GM18511 (cell line): ENCODE measurements at regions not wholly inside any gene's neighbourhood (a gene's known extent, or its start where the extent isn't known, plus 50 kb on each side); places are given as distances from the start of the nearest gene placed in this dataset.
"Not testable (repeated sequence)": the region's sequence is repeated elsewhere in the genome, so short reads cannot be mapped to it uniquely, and the experiment has no call there.

Experiments used
- ATAC-seq: cut with Tn5 transposase; IDR thresholded peaks from one replicate; pipeline ENCODE4 v1.9.1; 2021; ENCODE audit warnings: mild to moderate bottlenecking, moderate library complexity; ENCODE audit not compliant: unreplicated experiment

DNA sequence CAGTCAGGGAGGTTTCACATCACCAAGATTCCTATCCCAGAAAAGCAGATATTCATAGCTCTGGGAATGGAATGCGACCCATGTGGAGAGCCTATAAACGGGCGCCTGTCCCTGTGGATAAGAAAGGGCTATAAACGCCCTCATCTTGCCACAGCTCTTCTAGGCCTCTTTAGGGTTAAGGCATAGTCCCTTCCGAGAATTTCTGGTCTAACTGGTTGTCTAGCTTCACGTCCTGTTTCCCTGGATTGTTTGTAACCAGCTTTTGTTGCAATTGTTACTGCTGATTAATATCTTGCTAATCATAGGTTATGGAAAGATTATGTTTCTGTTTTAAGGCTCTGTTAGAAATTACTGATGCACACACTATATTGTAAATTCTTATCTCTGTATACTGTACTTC lies 537.6 kb upstream of the RAG2 start:
- ATAC-seq, result not testable (repeated sequence)

DNA sequence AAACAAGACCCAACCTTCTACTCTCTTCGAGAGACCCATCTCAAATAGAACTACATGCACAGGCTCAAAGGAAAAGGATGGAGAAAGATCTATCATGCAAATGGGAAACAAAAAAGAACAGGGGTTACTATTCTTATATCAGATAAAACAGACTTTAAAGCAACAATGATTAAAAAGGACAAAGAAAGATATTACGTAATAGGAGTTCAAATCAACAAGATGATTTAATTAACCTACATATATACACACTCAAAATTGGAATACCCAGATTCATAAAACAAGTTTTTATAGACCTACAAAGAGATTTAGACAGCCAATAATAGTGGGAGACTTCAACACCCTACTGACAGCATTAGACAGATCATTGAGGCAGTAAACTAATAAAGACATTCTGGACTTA lies 536.6 kb upstream of the RAG2 start:
- ATAC-seq, result no peak

DNA sequence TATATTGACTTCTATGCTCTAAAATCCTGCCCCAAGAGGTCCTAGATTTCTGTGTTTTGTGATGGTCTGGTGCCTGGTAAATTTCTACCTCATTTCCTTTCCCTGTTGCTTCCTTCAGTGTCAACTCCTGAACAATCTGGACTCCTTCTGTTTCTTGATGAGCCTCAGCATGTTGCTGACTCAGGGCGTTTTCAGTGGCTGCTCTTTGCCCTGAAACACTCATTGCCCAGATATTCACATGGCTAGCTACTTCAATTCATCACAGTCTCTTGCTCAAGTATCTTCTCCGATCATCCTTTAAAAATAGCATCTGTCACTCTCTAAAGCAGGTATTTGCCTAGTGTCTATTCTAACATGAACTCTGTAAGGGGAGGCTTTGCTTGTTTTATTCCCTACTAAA lies 526.3 kb upstream of the RAG2 start:
- no peak for ATAC-seq

DNA sequence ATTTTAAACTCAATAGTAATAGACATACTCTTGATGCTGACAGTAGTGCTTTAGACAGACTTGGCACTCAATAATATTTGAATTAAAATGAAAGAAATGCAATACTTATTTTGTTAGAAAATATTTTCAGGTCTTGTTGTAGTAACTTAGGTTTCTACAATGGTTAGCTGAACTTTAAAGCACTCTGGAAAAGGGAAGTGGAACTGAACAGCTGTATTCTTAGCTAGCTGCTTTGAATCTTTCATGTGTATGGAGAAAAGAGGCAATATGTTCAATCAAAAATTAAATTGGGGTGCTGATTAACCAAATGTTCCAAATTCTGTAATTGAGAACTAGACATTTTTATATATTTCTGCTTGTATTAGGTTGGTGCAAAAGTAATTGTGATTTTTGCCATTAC lies 517.9 kb upstream of the RAG2 start:
- ATAC-seq, result no peak

DNA sequence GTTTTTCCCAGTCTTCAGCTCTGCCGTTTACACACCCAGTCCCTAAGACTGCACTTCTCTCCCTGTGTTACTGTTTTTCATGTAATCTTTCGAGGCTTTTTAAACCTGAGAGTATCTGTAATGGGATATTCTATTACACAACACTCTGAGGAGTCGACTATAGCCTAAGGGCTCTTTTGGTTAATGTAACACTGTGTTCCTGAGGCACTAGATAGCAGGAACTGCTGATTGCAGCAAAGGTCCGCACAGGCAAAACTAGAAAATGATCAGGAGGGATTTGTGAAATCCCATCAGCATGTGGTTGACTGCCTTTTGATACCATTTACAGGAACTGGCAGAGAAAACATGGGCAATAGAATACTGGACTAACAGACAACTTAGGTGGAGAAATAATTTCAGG lies 512.3 kb upstream of the RAG2 start:
- ATAC-seq, result no peak

DNA sequence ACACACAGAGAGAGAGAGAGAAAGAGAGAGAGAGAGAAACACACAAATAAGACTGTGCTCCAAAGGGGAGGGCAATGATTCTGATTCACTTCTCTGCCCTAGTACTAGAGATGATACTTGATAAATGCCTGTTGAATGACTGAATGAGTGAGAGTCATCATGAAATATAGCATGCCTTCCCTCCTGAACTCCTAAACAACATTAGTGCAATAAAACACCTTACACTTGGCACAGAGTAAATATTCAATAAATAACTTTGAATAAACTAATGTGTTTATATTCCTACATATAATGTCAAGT lies 511.2 kb upstream of the RAG2 start:
- no peak for ATAC-seq

DNA sequence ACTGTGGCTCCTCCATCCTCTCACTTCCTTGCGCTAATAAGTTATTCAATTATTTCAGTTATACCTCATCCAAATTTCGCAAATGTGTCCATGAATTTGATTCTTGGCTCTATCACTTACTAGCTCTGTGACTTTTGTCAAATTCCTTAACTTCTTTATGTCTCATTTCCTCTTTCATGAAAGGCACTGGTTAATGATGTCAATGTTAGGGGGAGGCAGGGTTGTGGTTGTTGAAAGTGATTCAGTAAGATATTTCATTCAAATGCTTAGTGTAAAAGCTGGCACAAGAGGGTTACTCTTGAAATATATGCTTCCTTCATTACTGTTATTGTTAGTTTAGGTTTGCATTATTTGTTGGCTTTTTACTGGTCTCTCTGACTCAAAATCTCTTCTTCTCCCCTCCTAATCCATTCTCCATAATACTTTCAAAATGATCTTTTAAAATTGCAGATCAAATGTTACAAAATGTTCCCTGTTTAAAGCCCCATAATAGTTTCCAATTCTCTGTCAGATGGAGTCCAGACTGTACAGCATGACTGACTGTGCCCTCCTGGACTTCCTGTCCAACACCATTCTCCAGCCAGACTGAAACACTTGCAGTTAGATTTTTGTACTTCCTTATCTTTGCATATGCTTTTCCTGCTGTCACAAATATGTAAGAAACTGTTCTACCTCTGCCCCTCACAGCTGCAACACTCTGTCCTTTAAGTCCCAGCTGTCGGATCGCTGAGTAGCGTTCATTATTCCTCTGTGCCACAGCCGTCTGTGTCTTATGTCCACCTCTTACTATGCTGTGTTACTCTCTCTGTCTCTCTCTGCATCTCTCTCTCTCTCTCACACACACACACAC lies 510.6 kb upstream of the RAG2 start:
- ATAC-seq, result no peak

DNA sequence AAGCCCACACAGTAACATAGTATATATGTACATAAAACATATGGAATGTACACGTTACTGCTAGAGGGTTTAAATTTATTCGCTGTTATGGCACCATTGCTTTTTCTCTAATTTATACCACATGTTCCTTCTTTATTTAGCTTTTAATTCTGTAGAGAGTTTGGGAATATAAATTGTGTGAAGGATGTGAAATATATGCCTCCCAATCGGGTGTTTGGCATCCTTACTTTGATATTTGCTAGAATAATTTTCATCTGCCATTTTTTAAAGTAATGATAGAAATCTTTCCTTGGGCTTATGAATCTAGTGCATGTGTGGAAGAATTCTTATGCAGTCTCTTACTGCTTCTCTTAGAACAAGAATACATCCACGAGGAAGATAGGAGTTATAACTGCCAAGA lies 509.8 kb upstream of the RAG2 start:
- no peak for ATAC-seq

DNA sequence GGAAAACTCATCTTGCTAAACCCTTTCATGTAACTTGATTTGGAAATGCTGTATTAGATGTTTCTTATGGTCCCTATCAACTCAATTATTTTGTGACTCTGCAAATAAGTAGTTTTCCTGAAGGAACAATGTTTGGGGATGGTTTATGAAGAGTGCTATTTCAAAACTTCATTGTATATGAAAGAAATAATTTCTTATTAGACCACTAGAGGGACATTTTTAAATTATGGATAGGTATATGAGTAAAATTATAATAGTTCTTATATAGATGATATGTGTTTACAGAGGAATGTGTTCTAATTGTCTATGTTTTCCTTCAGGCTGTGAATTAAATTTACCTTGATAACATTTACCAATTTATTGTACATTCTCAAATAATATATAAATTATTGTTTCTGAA lies 509.4 kb upstream of the RAG2 start:
- ATAC-seq, result no peak

DNA sequence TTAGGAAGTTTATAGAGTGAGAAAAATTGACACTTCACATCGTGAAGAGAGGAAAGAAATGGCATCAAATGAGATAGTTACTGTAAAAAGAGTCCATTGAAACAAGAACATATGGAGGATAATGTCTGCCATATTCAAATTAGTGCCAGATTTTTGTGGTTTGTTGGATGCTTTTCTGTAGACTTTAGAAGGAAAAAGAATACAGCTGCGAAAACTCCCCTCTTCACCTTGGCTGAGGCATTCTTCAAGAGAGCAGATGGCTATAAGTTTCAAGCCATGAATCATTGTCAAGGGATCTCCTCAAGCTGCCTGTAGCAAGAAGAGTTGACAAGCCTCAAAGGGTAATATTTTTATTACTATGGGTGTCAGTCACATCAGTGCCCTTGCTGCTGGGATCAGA lies 507.4 kb upstream of the RAG2 start:
- no peak for ATAC-seq

DNA sequence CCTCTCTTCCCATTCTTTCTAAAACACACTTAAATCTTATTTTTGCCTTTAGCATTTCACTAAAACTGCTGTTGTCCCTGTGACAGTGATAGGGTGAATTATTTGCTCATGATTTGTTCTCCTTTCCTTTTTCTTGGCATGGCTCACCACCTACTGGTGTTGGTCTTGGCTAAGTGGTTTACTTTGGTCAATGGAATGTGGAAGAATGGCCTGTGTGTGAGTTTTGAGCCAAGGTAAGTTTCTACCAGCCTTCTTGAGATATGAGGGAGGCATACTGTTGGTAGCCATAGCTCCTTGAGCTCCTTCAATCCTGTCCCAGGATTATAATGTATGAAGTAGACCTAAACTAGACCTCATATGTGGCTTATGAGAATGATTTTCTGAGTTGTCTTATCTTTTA lies 506.3 kb upstream of the RAG2 start:
- no peak for ATAC-seq

DNA sequence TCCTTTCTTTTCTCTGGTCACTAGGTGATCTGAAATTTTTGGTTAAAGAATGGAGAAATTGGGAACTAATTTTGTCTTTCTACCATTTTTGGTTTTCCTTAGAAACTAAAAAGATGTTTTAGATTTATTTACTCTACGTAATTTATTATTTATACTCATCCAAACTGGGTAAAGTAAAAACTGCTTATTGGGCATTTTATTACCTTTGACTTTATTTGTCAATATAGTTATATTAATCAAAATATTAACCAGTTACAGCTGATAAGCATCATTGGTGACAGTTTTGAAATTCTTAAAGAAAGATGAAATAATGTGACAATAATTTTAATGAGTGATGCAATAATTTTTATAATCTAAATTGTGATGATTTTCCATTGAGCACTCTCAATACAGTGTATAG lies 502.0 kb upstream of the RAG2 start:
- no peak for ATAC-seq

DNA sequence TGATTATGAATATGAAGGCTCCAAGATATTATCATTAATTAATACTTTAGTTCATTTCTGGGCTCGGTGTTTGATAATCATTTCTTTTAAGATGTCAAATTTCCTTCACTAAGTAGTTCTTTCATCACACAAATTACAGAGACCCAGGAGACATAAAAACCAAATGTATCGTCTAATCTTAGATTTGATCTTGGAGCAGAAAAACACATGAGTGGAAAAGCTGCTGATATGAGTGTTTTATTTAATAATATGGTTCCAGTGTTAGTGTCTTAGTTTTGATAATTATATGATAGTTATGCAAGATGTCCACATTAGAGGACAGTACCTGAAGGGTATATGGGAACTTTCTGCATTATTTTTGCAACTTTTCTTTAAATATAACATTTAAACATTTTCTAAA lies 494.5 kb upstream of the RAG2 start:
- ATAC-seq, result no peak

DNA sequence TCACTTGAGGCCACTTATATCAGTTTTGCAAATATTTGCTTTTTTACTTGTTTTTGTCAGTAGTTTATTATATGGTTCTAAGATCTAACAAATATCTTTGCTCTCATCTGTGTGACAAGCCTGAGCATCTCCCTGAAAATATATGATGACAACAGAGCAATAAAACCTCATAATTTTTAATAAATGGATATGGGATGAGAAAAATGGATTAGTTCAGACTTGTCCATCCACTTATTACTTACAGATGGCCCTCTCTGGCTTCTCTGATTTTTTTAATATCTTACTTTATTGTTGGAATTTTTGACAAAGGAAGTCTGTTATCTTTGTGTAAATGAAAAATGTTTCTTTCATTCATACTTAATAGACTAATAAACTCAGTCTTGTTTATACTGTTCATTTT lies 491.4 kb upstream of the RAG2 start:
- no peak for ATAC-seq

DNA sequence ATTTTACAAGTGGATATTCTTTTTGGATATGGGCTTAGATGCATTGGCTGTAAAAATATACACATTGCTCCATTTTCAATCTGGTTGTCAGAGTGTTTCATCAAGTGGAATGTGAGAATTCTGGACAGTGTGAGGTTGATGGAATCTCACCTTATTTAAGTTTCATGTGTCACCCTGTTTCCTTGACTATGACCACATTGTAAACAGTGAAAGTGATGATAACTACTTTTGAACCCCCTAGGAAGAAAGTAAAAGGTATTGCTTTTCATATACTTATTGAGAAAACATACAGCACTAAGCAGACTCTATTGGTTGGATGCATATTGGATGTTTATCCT lies 490.5 kb upstream of the RAG2 start:
- ATAC-seq, result no peak

DNA sequence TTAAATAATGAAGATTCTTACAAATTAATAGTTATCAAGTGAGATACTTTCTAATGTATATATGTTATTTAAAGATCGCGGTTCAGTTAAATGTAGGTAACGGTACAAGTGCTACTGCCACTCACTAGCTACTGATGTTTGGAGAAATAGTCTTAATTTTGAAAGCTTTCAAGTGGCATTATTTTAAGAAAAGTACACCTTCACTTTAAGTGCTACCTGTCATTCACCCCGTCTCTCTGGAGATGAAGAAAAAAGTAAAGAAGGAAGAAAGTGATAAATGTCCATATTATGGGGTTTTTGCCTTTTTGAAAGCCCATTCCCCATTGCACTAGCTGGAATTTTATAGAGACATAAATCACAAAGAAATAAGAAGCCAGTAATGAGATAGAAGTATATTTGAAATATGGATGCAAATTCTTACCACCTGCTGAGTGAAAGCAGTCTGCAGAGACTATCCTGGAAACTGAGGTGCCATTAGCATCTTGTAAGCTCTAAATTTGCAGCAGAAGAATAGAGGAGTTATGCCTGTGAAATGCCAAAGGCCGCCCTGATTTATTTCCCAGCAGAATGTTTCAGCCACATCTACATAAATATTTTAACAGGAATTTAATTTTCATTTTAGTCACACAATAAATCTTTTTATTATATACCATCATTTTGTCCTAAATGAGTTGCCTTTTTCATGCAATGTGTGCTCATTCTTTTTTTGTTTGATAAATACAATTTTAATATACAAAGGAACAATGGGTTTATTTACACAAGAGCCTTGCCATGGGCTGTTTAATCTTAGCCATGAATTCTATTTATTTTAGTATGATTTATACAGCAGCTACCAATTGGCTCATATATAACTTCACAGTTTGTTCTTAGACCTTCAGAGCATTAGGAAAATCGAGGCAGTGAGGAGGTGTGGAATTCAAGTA lies 489.9 kb upstream of the RAG2 start:
- no peak for ATAC-seq

DNA sequence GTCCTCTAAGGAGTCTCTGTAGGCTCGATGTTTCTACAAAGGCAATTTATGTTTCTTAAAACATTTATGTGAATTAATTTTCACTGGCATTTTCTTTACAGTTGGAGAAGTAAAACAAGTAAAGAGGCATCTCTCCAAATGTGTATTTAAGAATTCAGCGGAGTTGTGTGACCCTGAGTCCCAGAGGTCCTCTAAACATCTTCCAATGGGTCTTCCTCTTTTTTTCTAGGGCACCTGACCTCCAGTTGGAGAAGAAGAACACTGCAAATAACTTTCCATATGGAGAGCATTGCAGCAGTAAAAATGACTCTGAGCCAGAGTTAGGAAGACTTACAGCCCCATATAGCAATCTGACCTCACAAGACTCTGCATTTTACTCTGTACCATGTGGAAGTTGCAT lies 480.5 kb upstream of the RAG2 start:
- ATAC-seq, result no peak

DNA sequence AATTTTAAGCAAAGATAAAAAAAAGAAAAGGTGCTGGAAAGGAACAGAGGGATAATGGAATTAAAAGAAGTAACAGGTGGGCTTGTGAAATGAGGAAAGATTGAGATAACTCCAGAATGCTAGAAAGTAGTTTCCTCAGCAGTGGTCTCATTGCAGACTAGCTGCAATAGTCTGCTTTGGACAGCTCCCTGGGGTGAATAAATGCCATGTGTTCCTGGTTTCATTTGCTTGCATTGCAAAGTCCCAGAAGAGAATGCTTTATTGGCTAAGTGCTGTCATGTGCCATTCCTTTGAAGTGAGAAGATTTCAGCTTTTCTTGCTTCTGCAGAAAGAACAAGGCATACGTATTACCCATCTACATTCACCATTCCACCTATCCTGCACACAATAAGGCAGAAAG lies 478.8 kb upstream of the RAG2 start:
- no peak for ATAC-seq

DNA sequence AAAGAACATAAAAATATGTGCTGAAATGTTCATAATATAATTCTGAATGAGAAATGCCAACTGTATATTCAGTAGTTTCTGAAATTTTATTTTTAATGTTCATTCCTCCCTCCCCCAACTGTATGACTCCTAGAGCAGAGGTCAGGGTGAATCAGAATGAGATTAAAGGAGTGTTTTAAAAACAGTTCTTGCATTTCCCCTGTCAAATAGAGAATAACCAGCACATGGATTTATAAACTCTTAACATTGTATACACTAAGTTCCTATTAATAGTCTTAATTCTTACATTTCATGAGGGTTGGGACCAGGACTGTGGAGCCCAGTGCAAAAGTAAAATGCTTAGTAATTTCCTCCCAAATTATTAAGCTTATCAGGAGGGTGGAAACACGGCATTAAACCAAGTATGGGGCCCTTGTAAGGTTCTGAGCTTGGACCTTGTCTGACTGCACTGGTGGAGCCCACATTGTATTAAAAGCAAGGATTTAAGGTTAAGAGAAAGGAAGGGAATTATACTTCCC lies 474.6 kb upstream of the RAG2 start:
- ATAC-seq, result no peak

DNA sequence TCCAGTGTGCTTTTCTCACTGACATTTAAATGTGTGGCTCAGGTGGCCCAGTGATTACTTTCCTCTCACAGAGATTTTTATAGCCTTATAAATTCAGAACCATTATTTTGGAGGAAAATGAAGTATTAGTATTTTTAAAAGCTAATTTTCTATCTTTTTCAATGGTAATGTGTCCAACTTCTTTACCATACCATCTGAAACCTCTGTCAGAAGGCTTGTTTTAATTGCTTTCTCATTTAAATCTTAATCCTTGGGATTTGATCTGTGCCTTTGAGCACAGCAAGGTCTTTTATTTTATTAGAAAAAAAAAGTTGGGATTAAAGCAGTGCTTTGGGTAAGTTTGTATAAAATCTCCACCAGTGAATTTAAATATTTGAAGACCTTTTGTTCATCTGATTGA lies 452.3 kb upstream of the RAG2 start:
- ATAC-seq, result no peak

DNA sequence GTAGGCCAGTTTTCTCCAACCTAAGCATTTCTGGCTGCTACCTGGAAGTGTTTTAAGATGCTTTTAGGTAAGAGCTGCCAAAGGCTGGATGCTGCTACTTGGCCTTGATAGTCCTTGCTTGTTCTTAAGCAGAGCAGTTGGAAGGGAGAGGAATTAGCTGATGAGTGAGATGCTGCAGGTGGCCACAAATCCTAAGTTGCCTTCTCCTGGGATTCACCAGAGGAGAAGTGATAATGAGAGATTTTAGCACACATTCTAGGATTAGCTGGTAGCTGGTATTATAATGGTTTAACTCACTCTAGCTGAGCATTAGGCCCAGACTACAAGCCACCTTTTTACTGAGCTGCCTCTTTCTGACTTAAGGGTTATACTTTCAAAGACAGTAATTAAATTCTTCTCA lies 442.9 kb upstream of the RAG2 start:
- ATAC-seq, result no peak

DNA sequence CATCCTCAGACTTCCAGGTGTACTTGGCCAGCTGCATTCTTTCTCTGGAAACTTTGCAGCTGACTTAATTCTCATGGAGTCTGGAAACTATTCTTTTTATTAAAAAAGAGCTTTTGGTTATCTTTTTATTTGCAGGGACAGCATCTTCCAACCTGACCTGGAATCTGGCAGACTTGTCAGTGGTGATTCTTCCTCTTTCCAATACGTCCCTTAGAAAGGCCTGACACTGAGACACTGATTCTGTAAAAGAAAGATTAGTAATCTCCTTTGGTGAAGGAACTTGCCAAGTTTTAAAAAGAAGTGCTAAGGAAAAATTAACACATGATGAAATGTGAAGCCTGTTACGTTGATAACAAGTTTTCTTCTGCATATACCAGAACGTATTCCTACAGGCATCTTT lies 440.9 kb upstream of the RAG2 start:
- ATAC-seq, result no peak
